ENCODE measurements at regions not wholly inside any gene's neighbourhood (a gene's known extent, or its start where the extent isn't known, plus 50 kb on each side); places are given as distances from the start of the nearest gene placed in this dataset.

DNA sequence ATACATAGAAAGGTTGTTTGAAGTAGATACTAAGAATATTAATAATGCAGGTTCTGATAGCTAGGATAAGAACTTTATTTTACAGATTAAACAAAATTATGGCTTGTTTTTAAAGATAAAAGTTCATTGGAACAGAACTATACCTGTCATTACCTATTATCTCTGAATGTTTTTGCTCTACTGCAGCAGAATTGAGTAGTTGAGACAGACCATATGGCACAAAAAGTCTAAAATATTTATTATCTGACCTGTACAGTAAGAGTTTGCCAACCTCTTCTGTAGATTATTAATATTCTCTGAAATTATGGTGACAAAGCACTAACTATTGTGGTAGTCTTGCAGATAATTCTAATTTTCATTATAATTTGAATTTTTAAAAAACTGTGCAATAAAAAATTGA is 829.1 kb upstream of the MGAT4C start:
- no peak for TF ChIP-seq POLR2A (IDR thresholded peaks at IDR 0.05)
- TF ChIP-seq, protein P1, sequence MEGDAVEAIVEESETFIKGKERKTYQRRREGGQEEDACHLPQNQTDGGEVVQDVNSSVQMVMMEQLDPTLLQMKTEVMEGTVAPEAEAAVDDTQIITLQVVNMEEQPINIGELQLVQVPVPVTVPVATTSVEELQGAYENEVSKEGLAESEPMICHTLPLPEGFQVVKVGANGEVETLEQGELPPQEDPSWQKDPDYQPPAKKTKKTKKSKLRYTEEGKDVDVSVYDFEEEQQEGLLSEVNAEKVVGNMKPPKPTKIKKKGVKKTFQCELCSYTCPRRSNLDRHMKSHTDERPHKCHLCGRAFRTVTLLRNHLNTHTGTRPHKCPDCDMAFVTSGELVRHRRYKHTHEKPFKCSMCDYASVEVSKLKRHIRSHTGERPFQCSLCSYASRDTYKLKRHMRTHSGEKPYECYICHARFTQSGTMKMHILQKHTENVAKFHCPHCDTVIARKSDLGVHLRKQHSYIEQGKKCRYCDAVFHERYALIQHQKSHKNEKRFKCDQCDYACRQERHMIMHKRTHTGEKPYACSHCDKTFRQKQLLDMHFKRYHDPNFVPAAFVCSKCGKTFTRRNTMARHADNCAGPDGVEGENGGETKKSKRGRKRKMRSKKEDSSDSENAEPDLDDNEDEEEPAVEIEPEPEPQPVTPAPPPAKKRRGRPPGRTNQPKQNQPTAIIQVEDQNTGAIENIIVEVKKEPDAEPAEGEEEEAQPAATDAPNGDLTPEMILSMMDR (IDR thresholded peaks at IDR 0.05), result no peak
- intact Hi-C loops (cut with DNase I; ENCODE audit: low total_unique reads), result no loop called here
- no peaks in the 10 kb centered on the region for H3K27me3 ChIP-seq
- H3K4me3 ChIP-seq, result no peak overlapping the region
- DNase-seq, result no peak
- no peak overlapping the region for H3K27ac ChIP-seq
- H3K4me1 ChIP-seq, result no peaks in the 10 kb centered on the region
- H3K9me3 ChIP-seq, result no peaks in the 10 kb centered on the region
- H3K36me3 ChIP-seq, result no peaks in the 10 kb centered on the region

DNA sequence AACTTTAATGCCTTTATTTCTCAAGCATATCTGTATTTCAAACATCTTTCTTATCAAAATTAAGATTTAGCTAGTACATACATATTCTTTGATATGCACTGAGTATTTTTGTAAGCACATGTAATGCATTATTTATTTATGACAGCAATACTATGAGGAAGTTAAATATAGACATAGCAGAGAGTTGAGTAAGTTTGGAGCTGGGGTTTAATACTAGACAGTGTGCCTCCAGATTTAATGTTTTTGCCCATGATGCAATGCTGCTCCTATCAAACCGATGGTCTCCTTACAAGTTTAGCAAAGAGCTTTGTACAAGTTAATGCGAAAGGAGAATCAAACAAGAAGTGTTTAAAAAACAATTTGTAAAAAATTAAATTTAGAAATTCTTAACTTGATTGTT is 826.6 kb upstream of the MGAT4C start:
- DNase-seq, result no peak
- intact Hi-C loops (cut with DNase I; ENCODE audit: low total_unique reads), result no loop called here
- Histone ChIP-seq H3K27ac (no peak overlapping the region), H3K36me3 (no peaks in the 10 kb centered on the region), H3K4me3 (no peak overlapping the region), H3K9me3 (no peaks in the 10 kb centered on the region), H3K4me1 (no peaks in the 10 kb centered on the region), H3K27me3 (no peaks in the 10 kb centered on the region)
- TF ChIP-seq POLR2A (IDR thresholded peaks at IDR 0.05), result no peak
- TF ChIP-seq, protein P1 (IDR thresholded peaks at IDR 0.05), result no peak

DNA sequence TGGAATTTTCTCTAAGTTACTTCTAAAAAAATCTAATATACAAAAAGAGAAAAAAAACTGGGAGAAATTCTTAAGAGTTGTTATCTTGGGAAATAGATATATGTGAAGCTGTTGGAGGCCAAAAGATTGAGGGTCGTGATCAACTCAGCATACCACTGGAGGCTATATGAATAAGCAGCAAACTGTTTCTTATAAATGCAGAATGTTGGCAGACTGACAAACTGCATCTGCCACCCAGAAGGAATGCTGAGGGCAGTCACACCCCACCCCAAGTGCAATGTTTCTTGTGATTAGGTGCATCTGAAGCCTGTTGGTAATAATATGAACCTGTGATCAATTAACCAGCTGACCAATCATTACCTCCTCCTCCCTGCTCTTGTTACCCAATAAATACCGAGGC is 818.6 kb upstream of the MGAT4C start:
- TF ChIP-seq, protein P1 (IDR thresholded peaks at IDR 0.05), result no peak
- TF ChIP-seq POLR2A (IDR thresholded peaks at IDR 0.05), result no peak
- Histone ChIP-seq H3K9me3 (no peaks in the 10 kb centered on the region), H3K4me1 (no peaks in the 10 kb centered on the region), H3K36me3 (no peaks in the 10 kb centered on the region), H3K27ac (no peak overlapping the region), H3K27me3 (no peaks in the 10 kb centered on the region), H3K4me3 (no peak overlapping the region)
- DNase-seq, result no peak
- intact Hi-C loops (cut with DNase I; ENCODE audit: low total_unique reads), result no loop called here

DNA sequence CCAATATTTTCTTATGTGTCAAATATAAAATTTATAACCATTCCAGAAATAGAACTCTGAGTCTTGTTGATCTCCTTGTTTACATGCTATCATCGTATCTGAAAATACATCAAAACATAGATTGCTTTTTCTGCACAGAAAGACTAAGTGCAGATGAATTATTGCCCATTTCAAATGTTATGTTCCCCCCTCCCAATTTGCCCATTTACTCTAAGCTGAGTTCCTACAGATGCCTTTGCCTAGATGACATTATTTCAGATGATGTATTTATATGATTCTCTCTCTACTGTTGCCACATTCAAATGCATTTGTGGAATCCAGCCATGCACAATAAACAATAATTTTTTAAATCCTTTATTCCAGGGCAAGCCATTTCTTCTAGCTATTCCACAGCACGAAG is 810.1 kb upstream of the MGAT4C start:
- no peaks in the 10 kb centered on the region for H3K36me3 ChIP-seq
- no peaks in the 10 kb centered on the region for H3K9me3 ChIP-seq
- no peak overlapping the region for H3K4me3 ChIP-seq
- TF ChIP-seq POLR2A (IDR thresholded peaks at IDR 0.05), result no peak
- TF ChIP-seq, protein P1 (IDR thresholded peaks at IDR 0.05), result no peak
- H3K27ac ChIP-seq, result no peak overlapping the region
- intact Hi-C loops (cut with DNase I; ENCODE audit: low total_unique reads), result no loop called here
- H3K4me1 ChIP-seq, result no peaks in the 10 kb centered on the region
- no peak for DNase-seq
- no peaks in the 10 kb centered on the region for H3K27me3 ChIP-seq

DNA sequence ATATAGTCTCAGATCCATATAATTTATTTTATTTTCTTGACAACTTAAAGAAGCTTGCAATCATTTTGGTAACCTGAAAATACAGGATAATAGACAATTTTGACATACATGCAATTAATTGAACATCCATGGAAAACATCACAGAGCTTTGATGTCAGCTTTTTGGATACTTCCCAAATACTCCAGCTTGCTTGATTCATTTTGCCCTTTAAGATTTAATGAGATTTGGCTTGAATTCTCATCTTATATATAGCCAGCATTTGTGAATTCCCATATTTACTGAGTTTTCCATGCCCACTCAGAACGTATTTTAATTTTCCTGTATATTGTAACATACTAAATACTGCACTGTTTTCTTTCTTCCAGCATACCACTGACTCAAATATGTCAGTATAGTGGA is 803.0 kb upstream of the MGAT4C start:
- H3K36me3 ChIP-seq, result no peaks in the 10 kb centered on the region
- no peaks in the 10 kb centered on the region for H3K27me3 ChIP-seq
- no peaks in the 10 kb centered on the region for H3K4me1 ChIP-seq
- TF ChIP-seq, protein P1 (IDR thresholded peaks at IDR 0.05), result no peak
- no peak for TF ChIP-seq POLR2A (IDR thresholded peaks at IDR 0.05)
- intact Hi-C loops (cut with DNase I; ENCODE audit: low total_unique reads), result no loop called here
- no peak overlapping the region for H3K4me3 ChIP-seq
- H3K27ac ChIP-seq, result no peak overlapping the region
- no peaks in the 10 kb centered on the region for H3K9me3 ChIP-seq
- no peak for DNase-seq
